Upper lobe of left lung (tissue), 6 donors: ENCODE measurements at regions not wholly inside any gene's neighbourhood (a gene's known extent, or its start where the extent isn't known, plus 50 kb on each side); places are given as distances from the start of the nearest gene placed in this dataset.
"Not testable (repeated sequence)": the region's sequence is repeated elsewhere in the genome, so short reads cannot be mapped to it uniquely, and the experiment has no call there.

ENCODE experiments used
- ATAC-seq, 2 donors: fragments of 200-7000 bp; cut with Tn5 transposase; one replicate each; pipeline ENCODE4 v1.9.1; 2022; ENCODE audit warnings: mild to moderate bottlenecking in 2 of 2, moderate library complexity in 2 of 2; ENCODE audit not compliant: low FRiP score in 2 of 2
- DNase-seq, 2 donors: peaks; one replicate each; pipeline ENCODE4 v3.0.0-alpha.2; 2019 to 2020
- H3K27ac ChIP-seq, 4 donors: fragments of 200-600 bp; sonication (generic); one replicate each; pipeline ENCODE4 v1.5.1; 2016 to 2019
- H3K27me3 ChIP-seq, 4 donors: fragments of 200-600 bp; sonication (generic); one replicate each; pipeline ENCODE4 v1.5.1; 2017 to 2019
- H3K36me3 ChIP-seq, 4 donors: fragments of 200-600 bp; sonication (generic); one replicate each; pipeline ENCODE4 v1.5.1; 2016 to 2019
- H3K4me1 ChIP-seq, 4 donors: fragments of 200-600 bp; sonication (generic); one replicate each; pipeline ENCODE4 v1.5.1; 2018 to 2019
- H3K4me3 ChIP-seq, 4 donors: fragments of 200-600 bp; sonication (generic); one replicate each; pipeline ENCODE4 v1.5.1; 2017 to 2019; ENCODE audit warnings: mild to moderate bottlenecking in 2 of 4, moderate library complexity in 1 of 4
- H3K9me3 ChIP-seq, 4 donors: fragments of 200-600 bp; sonication (generic); one replicate each; pipeline ENCODE4 v1.5.1; 2018 to 2019
- WGBS, 2 donors: methylation state at CpG; one replicate each; pipeline ENCODE4 v1.1.5; 2017 to 2018; 5-methylcytosine and 5-hydroxymethylcytosine counted together
- donor health status: DM: no; HTN: no; CAD: no; lungs with moderate emphysema.
- donor health status: DM: no; HTN: yes; CAD: no; lungs with severe emphysema.

- not testable (repeated sequence) for H3K4me3 ChIP-seq, H3K9me3 ChIP-seq, H3K27me3 ChIP-seq, H3K27ac ChIP-seq, DNase-seq, H3K4me1 ChIP-seq, H3K36me3 ChIP-seq
- WGBS, 2 donors = 100% methylated on average over 2 of the region's 4 CpGs; no CpG with 5 or more reads in 1 of the 2 donors
- ATAC-seq = peak; percentile 8 to 93
Measured at GRCh38 chr1:120299433-120300057, 115.3 kb upstream of the NBPF8 start.

GRCh38 chr1:120298487-120298886, 116.3 kb upstream of the NBPF8 start:
- no CpG with 5 or more reads among the region's 3 CpGs for WGBS, 2 donors
- H3K27ac ChIP-seq, DNase-seq, H3K4me3 ChIP-seq, H3K27me3 ChIP-seq, H3K36me3 ChIP-seq, H3K9me3 ChIP-seq, H3K4me1 ChIP-seq, ATAC-seq: not testable (repeated sequence)

GRCh38 chr1:120297345-120297953, 117.4 kb upstream of the NBPF8 start:
- H3K27me3 ChIP-seq, DNase-seq, H3K9me3 ChIP-seq, H3K4me1 ChIP-seq, H3K27ac ChIP-seq, H3K4me3 ChIP-seq, ATAC-seq, H3K36me3 ChIP-seq: not testable (repeated sequence)
- WGBS, 2 donors = no CpG with 5 or more reads among the region's 3 CpGs

- not testable (repeated sequence) for H3K36me3 ChIP-seq, H3K4me3 ChIP-seq, H3K4me1 ChIP-seq, H3K27me3 ChIP-seq, ATAC-seq, DNase-seq, H3K9me3 ChIP-seq, H3K27ac ChIP-seq
- WGBS, 2 donors = no CpG with 5 or more reads among the region's 3 CpGs
Measured at GRCh38 chr1:120290105-120290504, 113.8 kb upstream of the SEC22B start.

- H3K9me3 ChIP-seq, H3K36me3 ChIP-seq, DNase-seq, H3K27me3 ChIP-seq, H3K27ac ChIP-seq, H3K4me3 ChIP-seq, H3K4me1 ChIP-seq: not testable (repeated sequence)
- peak in 1 of 2 donors; percentile 43 for ATAC-seq
- no CpG with 5 or more reads among the region's 3 CpGs for WGBS, 2 donors
Measured at GRCh38 chr1:120289601-120290074, 113.3 kb upstream of the SEC22B start.

- not testable (repeated sequence) for H3K9me3 ChIP-seq, H3K27ac ChIP-seq, H3K27me3 ChIP-seq, H3K4me3 ChIP-seq, H3K4me1 ChIP-seq, H3K36me3 ChIP-seq, DNase-seq
- WGBS, 2 donors = no CpG with 5 or more reads among the region's 8 CpGs
- peak; percentile 95 to 97 for ATAC-seq
Measured at GRCh38 chr1:120288814-120289600, 112.7 kb upstream of the SEC22B start.

- not testable (repeated sequence) for H3K27me3 ChIP-seq, H3K36me3 ChIP-seq, H3K4me1 ChIP-seq, DNase-seq, H3K4me3 ChIP-seq, H3K9me3 ChIP-seq, H3K27ac ChIP-seq
- peak; percentile 77 to 83 for ATAC-seq
- WGBS, 2 donors = no CpG with 5 or more reads among the region's 6 CpGs
Measured at GRCh38 chr1:120288167-120288566, 111.8 kb upstream of the SEC22B start.

- not testable (repeated sequence) for H3K27me3 ChIP-seq, H3K4me3 ChIP-seq, H3K27ac ChIP-seq, H3K36me3 ChIP-seq, H3K9me3 ChIP-seq, H3K4me1 ChIP-seq, DNase-seq
- ATAC-seq = peak; percentile 76 to 91
- no CpG with 5 or more reads among the region's 4 CpGs for WGBS, 2 donors
Measured at GRCh38 chr1:120282744-120283464, 106.6 kb upstream of the SEC22B start.

GRCh38 chr1:120278259-120278610, 101.9 kb upstream of the SEC22B start:
- not testable (repeated sequence) for H3K36me3 ChIP-seq, H3K27ac ChIP-seq, DNase-seq, H3K4me3 ChIP-seq, H3K4me1 ChIP-seq, H3K27me3 ChIP-seq, H3K9me3 ChIP-seq
- WGBS, 2 donors = no CpG with 5 or more reads among the region's 4 CpGs
- ATAC-seq = peak in 1 of 2 donors; percentile 80

GRCh38 chr1:120277428-120278258, 101.3 kb upstream of the SEC22B start:
- peak in 1 of 2 donors; percentile 13 for ATAC-seq
- DNase-seq, H3K4me3 ChIP-seq, H3K27me3 ChIP-seq, H3K4me1 ChIP-seq, H3K27ac ChIP-seq, H3K9me3 ChIP-seq, H3K36me3 ChIP-seq: not testable (repeated sequence)
- WGBS, 2 donors = no CpG with 5 or more reads among the region's 26 CpGs

- WGBS, 2 donors = no CpG with 5 or more reads among the region's 5 CpGs
- ATAC-seq, H3K4me1 ChIP-seq, H3K36me3 ChIP-seq, H3K4me3 ChIP-seq, H3K27me3 ChIP-seq, H3K27ac ChIP-seq, H3K9me3 ChIP-seq, DNase-seq: not testable (repeated sequence)
Measured at GRCh38 chr1:120276710-120277109, 100.4 kb upstream of the SEC22B start.

- not testable (repeated sequence) for ATAC-seq, DNase-seq, H3K9me3 ChIP-seq, H3K27me3 ChIP-seq, H3K27ac ChIP-seq, H3K4me3 ChIP-seq, H3K4me1 ChIP-seq, H3K36me3 ChIP-seq
- WGBS, 2 donors = no CpG with 5 or more reads among the region's 3 CpGs
Measured at GRCh38 chr1:120274438-120274837, 98.1 kb upstream of the SEC22B start.
